ENCODE measurements at regions not wholly inside any gene's neighbourhood (a gene's known extent, or its start where the extent isn't known, plus 50 kb on each side); places are given as distances from the start of the nearest gene placed in this dataset.

DNA sequence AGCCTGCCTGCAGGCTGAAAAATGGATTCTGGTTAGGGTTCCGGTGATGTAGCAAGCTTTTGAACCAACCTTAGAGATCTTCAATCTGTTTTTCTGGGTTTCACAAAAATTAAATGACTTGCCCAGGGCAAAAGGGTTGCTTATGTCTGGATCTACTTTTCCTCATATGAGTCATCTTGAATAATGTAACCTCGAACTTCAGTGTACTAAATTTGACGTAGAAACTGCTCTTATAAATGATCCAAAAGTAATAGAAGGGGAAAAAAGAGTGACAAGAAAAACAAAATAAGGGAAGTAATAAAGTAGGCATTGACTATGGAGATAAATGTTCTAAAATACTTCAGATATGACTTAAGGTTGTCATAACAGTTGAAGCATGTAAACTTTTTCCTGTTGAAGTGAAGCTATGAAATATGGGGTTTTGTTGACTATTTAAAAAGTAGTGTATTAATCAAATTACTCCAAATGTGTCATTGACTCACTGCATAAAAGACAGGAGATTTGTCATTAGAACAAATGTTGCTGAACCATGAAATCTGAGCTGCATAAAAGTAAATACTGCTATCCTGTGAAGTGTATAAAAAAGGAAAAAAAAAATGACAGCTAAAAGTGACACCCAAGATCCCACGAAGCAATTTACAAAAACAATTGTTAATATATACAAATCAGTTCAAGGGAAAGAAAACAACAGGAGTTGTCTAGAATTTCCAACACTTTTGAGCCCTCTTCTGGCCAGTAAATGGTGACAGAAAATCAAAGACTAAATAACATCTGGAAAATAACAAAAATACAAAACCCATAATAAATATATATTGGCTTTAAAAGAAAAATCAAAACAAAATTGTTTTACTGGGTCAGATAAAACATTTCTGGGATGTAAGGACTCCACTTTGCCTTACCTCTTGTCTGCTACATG is 103.6 kb upstream of the SERPINE2 start:
- no peak for DNase-seq (ENCODE audit: low spot score in 2 of 2)
- Histone ChIP-seq H3K36me3 (no peaks in the 10 kb centered on the region), H3K4me1 (no peaks in the 10 kb centered on the region), H3K27ac (no peak overlapping the region), H3K9me3 (no peaks in the 10 kb centered on the region), H3K4me3 (no peak overlapping the region), H3K27me3 (no peaks in the 10 kb centered on the region)
- TF ChIP-seq, protein P1, sequence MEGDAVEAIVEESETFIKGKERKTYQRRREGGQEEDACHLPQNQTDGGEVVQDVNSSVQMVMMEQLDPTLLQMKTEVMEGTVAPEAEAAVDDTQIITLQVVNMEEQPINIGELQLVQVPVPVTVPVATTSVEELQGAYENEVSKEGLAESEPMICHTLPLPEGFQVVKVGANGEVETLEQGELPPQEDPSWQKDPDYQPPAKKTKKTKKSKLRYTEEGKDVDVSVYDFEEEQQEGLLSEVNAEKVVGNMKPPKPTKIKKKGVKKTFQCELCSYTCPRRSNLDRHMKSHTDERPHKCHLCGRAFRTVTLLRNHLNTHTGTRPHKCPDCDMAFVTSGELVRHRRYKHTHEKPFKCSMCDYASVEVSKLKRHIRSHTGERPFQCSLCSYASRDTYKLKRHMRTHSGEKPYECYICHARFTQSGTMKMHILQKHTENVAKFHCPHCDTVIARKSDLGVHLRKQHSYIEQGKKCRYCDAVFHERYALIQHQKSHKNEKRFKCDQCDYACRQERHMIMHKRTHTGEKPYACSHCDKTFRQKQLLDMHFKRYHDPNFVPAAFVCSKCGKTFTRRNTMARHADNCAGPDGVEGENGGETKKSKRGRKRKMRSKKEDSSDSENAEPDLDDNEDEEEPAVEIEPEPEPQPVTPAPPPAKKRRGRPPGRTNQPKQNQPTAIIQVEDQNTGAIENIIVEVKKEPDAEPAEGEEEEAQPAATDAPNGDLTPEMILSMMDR (IDR thresholded peaks at IDR 0.05) = no peak
- TF ChIP-seq EP300 (IDR thresholded peaks at IDR 0.05) = no peak
- TF ChIP-seq POLR2A (IDR thresholded peaks at IDR 0.05) = no peak
- no peak for TF ChIP-seq POLR2AphosphoS5 (IDR thresholded peaks at IDR 0.05)
- WGBS = 23% methylated on average over 4 of the region's 4 CpGs

DNA sequence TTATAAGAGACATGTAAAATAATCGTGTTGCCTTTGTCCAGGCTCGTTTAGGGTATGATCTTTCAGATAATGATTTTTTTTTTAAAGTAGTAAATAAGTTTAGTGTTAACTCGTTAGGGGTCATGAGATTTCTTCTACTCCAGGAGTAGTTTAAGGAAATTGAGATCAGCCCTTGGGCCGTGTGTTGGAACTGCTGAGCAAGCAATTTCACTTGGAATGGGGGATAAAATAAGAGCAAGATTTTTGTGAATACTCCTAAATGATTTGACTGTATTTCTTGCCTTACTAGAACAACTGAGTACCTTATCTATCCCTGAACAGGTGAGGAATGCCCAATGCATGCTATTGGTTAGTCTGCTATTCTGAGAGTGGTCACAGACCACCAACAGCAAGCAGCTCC is 102.2 kb upstream of the SERPINE2 start:
- WGBS = 57% methylated on average over 4 of the region's 4 CpGs

DNA sequence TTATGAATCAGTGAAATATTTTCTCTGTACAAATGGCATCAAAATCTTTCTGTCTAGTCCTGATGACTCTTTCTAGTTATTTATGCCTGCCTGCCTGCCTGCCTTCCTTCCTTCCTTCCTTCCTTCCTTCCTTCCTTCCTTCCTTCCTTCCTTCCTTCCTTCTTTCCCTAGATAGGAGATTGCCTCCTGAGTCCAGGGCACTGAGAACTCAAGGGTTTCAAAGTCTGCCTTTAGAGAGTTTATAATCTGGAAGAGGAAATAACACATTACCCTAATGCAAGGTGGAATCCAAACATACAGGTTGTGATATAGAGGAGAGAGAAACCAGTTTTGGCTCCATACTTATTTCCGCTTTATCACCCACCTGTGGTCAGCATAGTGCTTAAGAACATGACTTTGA is 98.1 kb upstream of the SERPINE2 start:
- no peaks in the 10 kb centered on the region for H3K27me3 ChIP-seq

More for the DNA sequence above, 102.2 kb upstream of the SERPINE2 start:
- TF ChIP-seq POLR2A (IDR thresholded peaks at IDR 0.05) (no peak), POLR2AphosphoS5 (IDR thresholded peaks at IDR 0.05) (no peak), EP300 (IDR thresholded peaks at IDR 0.05) (no peak)
- TF ChIP-seq, protein P1 (IDR thresholded peaks at IDR 0.05) = no peak
- H3K36me3 ChIP-seq = no peaks in the 10 kb centered on the region
- no peak overlapping the region for H3K27ac ChIP-seq
- H3K9me3 ChIP-seq = no peaks in the 10 kb centered on the region
- no peaks in the 10 kb centered on the region for H3K27me3 ChIP-seq
- H3K4me3 ChIP-seq = no peak overlapping the region
- DNase-seq (ENCODE audit: low spot score in 2 of 2) = no peak
- no peaks in the 10 kb centered on the region for H3K4me1 ChIP-seq

DNA sequence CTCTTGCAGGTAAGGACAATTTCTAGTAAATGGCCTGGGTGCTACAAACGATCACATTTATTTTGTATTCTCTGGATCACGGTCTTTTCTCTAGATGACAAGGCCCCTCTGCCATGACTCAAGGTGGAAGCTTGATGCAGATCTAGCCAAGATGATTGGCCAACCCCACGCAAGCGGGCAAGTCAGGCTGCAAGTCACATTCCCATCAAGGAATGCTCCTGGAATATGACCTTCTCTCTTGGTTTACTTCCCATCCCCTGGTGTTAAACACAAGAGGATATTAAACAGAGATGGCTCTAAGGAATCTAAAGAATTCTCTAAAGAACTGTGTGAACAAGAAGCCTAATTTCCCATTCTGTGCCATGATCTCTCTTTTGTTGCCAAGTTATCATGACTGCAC is 97.3 kb upstream of the SERPINE2 start:
- Histone ChIP-seq H3K36me3 (no peaks in the 10 kb centered on the region), H3K27me3 (no peaks in the 10 kb centered on the region), H3K9me3 (no peaks in the 10 kb centered on the region), H3K4me1 (no peaks in the 10 kb centered on the region), H3K27ac (no peak overlapping the region), H3K4me3 (no peak overlapping the region)
- DNase-seq (ENCODE audit: low spot score in 2 of 2) = no peak
- WGBS = 93% methylated on average over 4 of the region's 4 CpGs
- TF ChIP-seq POLR2AphosphoS5 (IDR thresholded peaks at IDR 0.05) (no peak), EP300 (IDR thresholded peaks at IDR 0.05) (no peak), POLR2A (IDR thresholded peaks at IDR 0.05) (no peak)
- TF ChIP-seq, protein P1 (IDR thresholded peaks at IDR 0.05) = no peak

More for the DNA sequence above, 98.1 kb upstream of the SERPINE2 start:
- WGBS = 94% methylated on average over 1 of the region's 1 CpG
- Histone ChIP-seq H3K27ac (no peak overlapping the region), H3K9me3 (no peaks in the 10 kb centered on the region), H3K36me3 (no peaks in the 10 kb centered on the region), H3K4me3 (no peak overlapping the region), H3K4me1 (no peaks in the 10 kb centered on the region)
- no peak for TF ChIP-seq POLR2A (IDR thresholded peaks at IDR 0.05)
- TF ChIP-seq, protein P1 (IDR thresholded peaks at IDR 0.05) = no peak
- no peak for TF ChIP-seq EP300 (IDR thresholded peaks at IDR 0.05)
- TF ChIP-seq POLR2AphosphoS5 (IDR thresholded peaks at IDR 0.05) = no peak
- no peak for DNase-seq (ENCODE audit: low spot score in 2 of 2)

DNA sequence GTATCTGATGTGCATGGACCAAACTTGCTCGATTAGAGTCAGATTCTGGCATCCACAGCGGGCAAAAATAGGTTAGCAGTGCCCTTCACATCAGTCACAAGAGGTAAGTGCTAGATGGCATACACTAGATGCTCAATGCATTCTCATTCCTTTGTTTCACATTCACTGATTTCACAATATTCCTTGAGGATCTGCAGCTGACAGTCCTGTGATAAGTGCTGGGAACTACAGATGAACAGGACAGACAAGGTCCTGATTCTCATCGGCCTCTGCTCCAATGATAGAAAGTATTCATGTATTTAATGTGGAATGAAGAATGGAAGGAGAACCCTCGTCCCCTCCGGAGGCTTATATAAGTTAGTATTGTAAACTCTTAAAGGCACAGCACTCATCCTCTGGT is 96.8 kb upstream of the SERPINE2 start:
- Histone ChIP-seq H3K27me3 (no peaks in the 10 kb centered on the region), H3K27ac (no peak overlapping the region), H3K4me1 (no peaks in the 10 kb centered on the region), H3K9me3 (no peaks in the 10 kb centered on the region), H3K4me3 (no peak overlapping the region), H3K36me3 (no peaks in the 10 kb centered on the region)
- TF ChIP-seq, protein P1 (IDR thresholded peaks at IDR 0.05) = no peak
- TF ChIP-seq POLR2AphosphoS5 (IDR thresholded peaks at IDR 0.05) (no peak), EP300 (IDR thresholded peaks at IDR 0.05) (no peak)
- no peak for DNase-seq (ENCODE audit: low spot score in 2 of 2)
- WGBS = 88% methylated on average over 5 of the region's 5 CpGs

All from suprapubic skin (tissue), 4 donors.